HG03558 (cell line): ENCODE measurements at regions not wholly inside any gene's neighbourhood (a gene's known extent, or its start where the extent isn't known, plus 50 kb on each side); places are given as distances from the start of the nearest gene placed in this dataset.
"Not testable (repeated sequence)": the region's sequence is repeated elsewhere in the genome, so short reads cannot be mapped to it uniquely, and the experiment has no call there.

Source experiments
- ATAC-seq: cut with Tn5 transposase; IDR thresholded peaks from one replicate; pipeline ENCODE4 v1.9.1; 2021; ENCODE audit warnings: moderate number of reproducible peaks; ENCODE audit not compliant: unreplicated experiment; ENCODE audit errors: extremely low read depth

- no peak for ATAC-seq
Measured at GRCh38 chr2:128589681-128590080, 271.0 kb upstream of the HS6ST1 start.

- no peak for ATAC-seq
Measured at GRCh38 chr2:128590309-128591021, 271.8 kb upstream of the HS6ST1 start.

GRCh38 chr2:128591022-128591860, 272.6 kb upstream of the HS6ST1 start:
- no peak for ATAC-seq

- ATAC-seq, result no peak
Measured at GRCh38 chr2:128591861-128592822, 273.5 kb upstream of the HS6ST1 start.

- no peak for ATAC-seq
Measured at GRCh38 chr2:128593518-128593878, 274.8 kb upstream of the HS6ST1 start.

- no peak for ATAC-seq
Measured at GRCh38 chr2:128593879-128594650, 275.4 kb upstream of the HS6ST1 start.

GRCh38 chr2:128594651-128594910, 275.9 kb upstream of the HS6ST1 start:
- no peak for ATAC-seq

GRCh38 chr2:128594953-128595677, 276.4 kb upstream of the HS6ST1 start:
- no peak for ATAC-seq

GRCh38 chr2:128595763-128596395, 277.2 kb upstream of the HS6ST1 start:
- no peak for ATAC-seq

- no peak for ATAC-seq
Measured at GRCh38 chr2:128596396-128597120, 277.9 kb upstream of the HS6ST1 start.

GRCh38 chr2:128597121-128597762, 278.6 kb upstream of the HS6ST1 start:
- ATAC-seq, result no peak

GRCh38 chr2:128598260-128598659, 279.6 kb upstream of the HS6ST1 start:
- not testable (repeated sequence) for ATAC-seq

GRCh38 chr2:128598862-128599441, 280.3 kb upstream of the HS6ST1 start:
- ATAC-seq, result no peak

- no peak for ATAC-seq
Measured at GRCh38 chr2:128599700-128600099, 281.0 kb upstream of the HS6ST1 start.

- ATAC-seq, result no peak
Measured at GRCh38 chr2:128600581-128601297, 282.1 kb upstream of the HS6ST1 start.

- ATAC-seq, result no peak
Measured at GRCh38 chr2:128601298-128602037, 282.8 kb upstream of the HS6ST1 start.
